HCT116 (cell line): ENCODE measurements at regions not wholly inside any gene's neighbourhood (a gene's known extent, or its start where the extent isn't known, plus 50 kb on each side); places are given as distances from the start of the nearest gene placed in this dataset.

Experiments used
- ATAC-seq: fragments of 200-7000 bp; cut with Tn5 transposase; 2 replicates; pipeline ENCODE4 v1.9.1; 2020; ENCODE audit warnings: mild to moderate bottlenecking, moderate library complexity
- BruUV-seq: library from RNA; stranded (reverse); fragments of 400-500 nt; replicated peaks from 2 replicates; lab custom pipeline; 2021; lab: Mats Ljungman, UMichigan
- CTCF ChIA-PET: fragments of 300-600 bp; sonication (Branson Sonifier 250); formaldehyde crosslinking; loops from one replicate; lab custom pipeline; 2021; ENCODE audit warnings: antibody characterized with exemption; lab: Charles Lee
- POLR2A ChIA-PET: fragments of 300-600, 350-600 bp; sonication (Branson Sonifier 250); formaldehyde crosslinking; loops from one replicate; lab custom pipeline; 2021; ENCODE audit warnings: antibody characterized with exemption; lab: Charles Lee
- RAD21 ChIA-PET, 2 experiments: fragments of 300-600 bp; sonication (Branson Sonifier 250); formaldehyde crosslinking; loops; one replicate each; lab custom pipeline; 2023; ENCODE audit warnings: low total read pairs in 2 of 2; ENCODE audit not compliant: uncharacterized antibody in 2 of 2, unreplicated experiment in 2 of 2, low non-redundant PET in 1 of 2; lab: Charles Lee
- DNase-seq: peaks from one replicate; pipeline ENCODE4 v3.0.0-alpha.2; 2010; ENCODE audit warnings: low read depth, low spot score
- H2AFZ ChIP-seq: fragments of 200-600 bp; shearing (Covaris generic), sonication (generic); 2 replicates; pipeline ENCODE4 v1.6.1; 2017; ENCODE audit warnings: low read depth, mixed run types, mixed read lengths, antibody characterized with exemption, low read length; ENCODE audit not compliant: poor library complexity, severe bottlenecking
- H3K27ac ChIP-seq: 2 replicates; pipeline ENCODE4 v1.5.1; 2012; ENCODE audit warnings: low read depth, low read length
- H3K27me3 ChIP-seq: fragments of 200-600 bp; sonication (generic); 2 replicates; pipeline ENCODE4 v1.6.1; 2016; ENCODE audit warnings: mixed run types, low read length, mixed read lengths; ENCODE audit not compliant: insufficient read depth
- H3K36me3 ChIP-seq, 2 experiments: fragments of 200-500 bp in 1 of 2; fragments of 200-600 bp in 1 of 2; sonication (Bioruptor generic) in 1 of 2; sonication (generic) in 1 of 2; 2 replicates each; pipeline versions ENCODE4 v1.5.1 to v1.6.1; 2014 to 2016; ENCODE audit warnings: low read length in 2 of 2, inconsistent platforms in 1 of 2, mixed read lengths in 1 of 2, mixed run types in 1 of 2; ENCODE audit not compliant: insufficient read depth in 2 of 2, control insufficient read depth in 1 of 2
- H3K4me1 ChIP-seq, 2 experiments: fragments of 200-600 bp in 1 of 2; sonication (generic) in 1 of 2; 2 replicates each; pipeline versions ENCODE4 v1.5.1 to v1.6.1; 2012 to 2017; ENCODE audit warnings: low read length in 2 of 2, inconsistent platforms in 1 of 2, mild to moderate bottlenecking in 1 of 2, mixed read lengths in 1 of 2, mixed run types in 1 of 2, moderate library complexity in 1 of 2; ENCODE audit not compliant: insufficient read depth in 2 of 2, control insufficient read depth in 1 of 2
- H3K4me2 ChIP-seq: fragments of 200-600 bp; sonication (generic); 2 replicates; pipeline ENCODE4 v1.6.1; 2017; ENCODE audit warnings: mixed run types, low read length, mixed read lengths
- H3K4me3 ChIP-seq, 2 experiments: fragments of 200-600 bp in 1 of 2; sonication (generic) in 1 of 2; replicated peaks in 1 of 2; 2 replicates each; pipeline ENCODE4 v1.5.1; 2011 to 2016; ENCODE audit warnings: low read length in 2 of 2, control low read depth in 1 of 2, low read depth in 1 of 2, mild to moderate bottlenecking in 1 of 2, mixed read lengths in 1 of 2, mixed run types in 1 of 2
- H3K79me2 ChIP-seq: fragments of 200-600 bp; sonication (generic); 2 replicates; pipeline ENCODE4 v1.6.1; 2017; ENCODE audit warnings: mild to moderate bottlenecking, mixed run types, low read length, moderate library complexity, mixed read lengths; ENCODE audit not compliant: insufficient read depth
- H3K9ac ChIP-seq: fragments of 200-600 bp; sonication (generic); 2 replicates; pipeline ENCODE4 v1.6.1; 2016; ENCODE audit warnings: low read length, mixed read lengths
- H3K9me2 ChIP-seq: fragments of 200-600 bp; sonication (generic), shearing (Covaris generic); 2 replicates; pipeline ENCODE4 v1.6.1; 2017; ENCODE audit warnings: mixed run types, mild to moderate bottlenecking, moderate library complexity; ENCODE audit not compliant: insufficient read depth
- H3K9me3 ChIP-seq, 2 experiments: fragments of 200-500 bp in 1 of 2; fragments of 200-600 bp in 1 of 2; sonication (Bioruptor generic) in 1 of 2; sonication (generic) in 1 of 2; 2 replicates each; pipeline ENCODE4 v1.6.1; 2014 to 2017; ENCODE audit warnings: low read length in 2 of 2, mixed read lengths in 2 of 2, inconsistent platforms in 1 of 2, low read depth in 1 of 2, mild to moderate bottlenecking in 1 of 2, mixed run types in 1 of 2, moderate library complexity in 1 of 2; ENCODE audit not compliant: control insufficient read depth in 1 of 2, insufficient read depth in 1 of 2
- H4K20me1 ChIP-seq: fragments of 200-600 bp; sonication (generic), shearing (Covaris generic); 2 replicates; pipeline ENCODE4 v1.6.1; 2017; ENCODE audit warnings: mixed run types, mild to moderate bottlenecking, moderate library complexity; ENCODE audit not compliant: insufficient read depth
- EGR1 ChIP-seq: IDR thresholded peaks from 2 replicates; pipeline ENCODE4 v1.6.1; 2012; ENCODE audit warnings: low read depth
- FOSL1 ChIP-seq: IDR thresholded peaks from 2 replicates; pipeline ENCODE4 v1.6.1; 2012; ENCODE audit warnings: low read depth
- POLR2AphosphoS5 ChIP-seq: IDR thresholded peaks from 2 replicates; pipeline ENCODE4 v1.6.1; 2011; ENCODE audit warnings: mild to moderate bottlenecking, low read depth, low read length, moderate library complexity
- RAD21 ChIP-seq: IDR thresholded peaks from 2 replicates; pipeline ENCODE4 v1.6.1; 2012; ENCODE audit warnings: low read depth, mild to moderate bottlenecking
- SIN3A ChIP-seq: IDR thresholded peaks from 2 replicates; pipeline ENCODE4 v1.6.1; 2012; ENCODE audit warnings: low read depth
- SRF ChIP-seq: IDR thresholded peaks from 2 replicates; pipeline ENCODE4 v1.6.1; 2012; ENCODE audit warnings: low read depth
- YY1 ChIP-seq: IDR thresholded peaks from 2 replicates; pipeline ENCODE4 v1.6.1; 2011; ENCODE audit warnings: low read length, low read depth, moderate library complexity, mild to moderate bottlenecking; ENCODE audit not compliant: insufficient replicate concordance; ENCODE audit errors: extremely low read depth
- ZNF274 ChIP-seq: fragments of 200-500 bp; sonication (Bioruptor generic); IDR thresholded peaks from 2 replicates; pipeline ENCODE4 v1.6.1; 2014; ENCODE audit warnings: mild to moderate bottlenecking, low read depth, low read length, inconsistent platforms
- intact Hi-C: fragments of 100-400 bp; cut with micrococcal nuclease; formaldehyde crosslinking; loops from 2 replicates; pipeline ENCODE4 v1.10.0; 2022
- TF ChIP-seq, protein P1 (sequence below): IDR thresholded peaks from 2 replicates; pipeline ENCODE4 v1.6.1; 2012; ENCODE audit warnings: low read depth
- TF ChIP-seq, protein P2 (sequence below): IDR thresholded peaks from 2 replicates; pipeline ENCODE4 v1.6.1; 2011; ENCODE audit warnings: mild to moderate bottlenecking, low read length, moderate library complexity; ENCODE audit not compliant: insufficient replicate concordance; ENCODE audit errors: extremely low read depth

GRCh38 chr5:171543148-171543815, 123.8 kb downstream of the FGF18 start:
- DNase-seq (no peak), ATAC-seq (0 out of 2 replicates have a peak, but pooled peaks have one; percentile 50)
- TF ChIP-seq POLR2AphosphoS5 (no peak), ZNF274 (no peak), SRF (no peak), RAD21 (no peak), SIN3A (no peak), YY1 (no peak), FOSL1 (no peak), EGR1 (no peak)
- TF ChIP-seq, protein P1, sequence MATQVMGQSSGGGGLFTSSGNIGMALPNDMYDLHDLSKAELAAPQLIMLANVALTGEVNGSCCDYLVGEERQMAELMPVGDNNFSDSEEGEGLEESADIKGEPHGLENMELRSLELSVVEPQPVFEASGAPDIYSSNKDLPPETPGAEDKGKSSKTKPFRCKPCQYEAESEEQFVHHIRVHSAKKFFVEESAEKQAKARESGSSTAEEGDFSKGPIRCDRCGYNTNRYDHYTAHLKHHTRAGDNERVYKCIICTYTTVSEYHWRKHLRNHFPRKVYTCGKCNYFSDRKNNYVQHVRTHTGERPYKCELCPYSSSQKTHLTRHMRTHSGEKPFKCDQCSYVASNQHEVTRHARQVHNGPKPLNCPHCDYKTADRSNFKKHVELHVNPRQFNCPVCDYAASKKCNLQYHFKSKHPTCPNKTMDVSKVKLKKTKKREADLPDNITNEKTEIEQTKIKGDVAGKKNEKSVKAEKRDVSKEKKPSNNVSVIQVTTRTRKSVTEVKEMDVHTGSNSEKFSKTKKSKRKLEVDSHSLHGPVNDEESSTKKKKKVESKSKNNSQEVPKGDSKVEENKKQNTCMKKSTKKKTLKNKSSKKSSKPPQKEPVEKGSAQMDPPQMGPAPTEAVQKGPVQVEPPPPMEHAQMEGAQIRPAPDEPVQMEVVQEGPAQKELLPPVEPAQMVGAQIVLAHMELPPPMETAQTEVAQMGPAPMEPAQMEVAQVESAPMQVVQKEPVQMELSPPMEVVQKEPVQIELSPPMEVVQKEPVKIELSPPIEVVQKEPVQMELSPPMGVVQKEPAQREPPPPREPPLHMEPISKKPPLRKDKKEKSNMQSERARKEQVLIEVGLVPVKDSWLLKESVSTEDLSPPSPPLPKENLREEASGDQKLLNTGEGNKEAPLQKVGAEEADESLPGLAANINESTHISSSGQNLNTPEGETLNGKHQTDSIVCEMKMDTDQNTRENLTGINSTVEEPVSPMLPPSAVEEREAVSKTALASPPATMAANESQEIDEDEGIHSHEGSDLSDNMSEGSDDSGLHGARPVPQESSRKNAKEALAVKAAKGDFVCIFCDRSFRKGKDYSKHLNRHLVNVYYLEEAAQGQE, result no peak
- TF ChIP-seq, protein P2, sequence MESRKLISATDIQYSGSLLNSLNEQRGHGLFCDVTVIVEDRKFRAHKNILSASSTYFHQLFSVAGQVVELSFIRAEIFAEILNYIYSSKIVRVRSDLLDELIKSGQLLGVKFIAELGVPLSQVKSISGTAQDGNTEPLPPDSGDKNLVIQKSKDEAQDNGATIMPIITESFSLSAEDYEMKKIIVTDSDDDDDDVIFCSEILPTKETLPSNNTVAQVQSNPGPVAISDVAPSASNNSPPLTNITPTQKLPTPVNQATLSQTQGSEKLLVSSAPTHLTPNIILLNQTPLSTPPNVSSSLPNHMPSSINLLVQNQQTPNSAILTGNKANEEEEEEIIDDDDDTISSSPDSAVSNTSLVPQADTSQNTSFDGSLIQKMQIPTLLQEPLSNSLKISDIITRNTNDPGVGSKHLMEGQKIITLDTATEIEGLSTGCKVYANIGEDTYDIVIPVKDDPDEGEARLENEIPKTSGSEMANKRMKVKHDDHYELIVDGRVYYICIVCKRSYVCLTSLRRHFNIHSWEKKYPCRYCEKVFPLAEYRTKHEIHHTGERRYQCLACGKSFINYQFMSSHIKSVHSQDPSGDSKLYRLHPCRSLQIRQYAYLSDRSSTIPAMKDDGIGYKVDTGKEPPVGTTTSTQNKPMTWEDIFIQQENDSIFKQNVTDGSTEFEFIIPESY, result no peak
- Histone ChIP-seq H3K9me3 (no peaks in the 10 kb centered on the region), H3K9ac (no peak overlapping the region), H3K27ac (no peak overlapping the region), H3K27me3 (no peaks in the 10 kb centered on the region), H3K79me2 (no peaks in the 10 kb centered on the region), H2AFZ (no peak overlapping the region), H3K4me1 (peaks cover 0 to 7% of the 10 kb centered on the region in 2 experiments; a peak in 1 of 4 replicates), H4K20me1 (no peaks in the 10 kb centered on the region), H3K9me2 (no peaks in the 10 kb centered on the region), H3K4me3 (no peak overlapping the region), H3K4me2 (no peak overlapping the region), H3K36me3 (no peaks in the 10 kb centered on the region)
- ChIA-PET RAD21 (no interaction called here), CTCF (no interaction called here), POLR2A (no interaction called here)
- intact Hi-C loops, result no loop called here
- BruUV-seq, result no TSS peak
